ENCODE measurements at regions not wholly inside any gene's neighbourhood (a gene's known extent, or its start where the extent isn't known, plus 50 kb on each side); places are given as distances from the start of the nearest gene placed in this dataset.
"Not testable (repeated sequence)": the region's sequence is repeated elsewhere in the genome, so short reads cannot be mapped to it uniquely, and the experiment has no call there.

DNA sequence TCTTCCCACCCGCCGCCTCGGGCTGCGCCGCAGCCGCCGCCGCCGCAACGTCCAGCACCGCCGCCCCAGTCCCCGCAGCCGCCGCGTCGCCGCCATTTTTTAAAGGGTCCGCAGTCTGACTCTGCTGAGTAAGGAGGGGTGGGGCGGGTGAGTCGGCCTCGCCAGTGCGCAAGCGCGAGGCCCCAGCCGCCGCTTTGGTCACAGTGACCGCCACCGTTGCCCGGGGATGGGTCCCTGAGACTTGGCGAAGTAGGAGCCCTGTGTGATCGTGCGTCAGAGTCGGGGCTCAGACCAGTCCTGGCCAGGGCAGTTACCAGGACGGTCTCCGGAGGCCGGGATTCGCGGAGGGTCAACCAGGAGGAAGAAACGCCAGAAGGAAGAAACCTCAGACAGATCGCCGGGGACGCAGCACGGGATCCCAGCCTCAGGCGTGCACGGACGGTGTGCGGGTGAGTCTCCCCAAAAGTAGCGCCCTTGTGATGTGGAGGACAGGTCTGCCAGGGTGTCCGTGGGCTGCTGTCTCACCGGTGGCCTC, 1414.2 kb upstream of the PCDH10 start:
- DNase-seq, result peak in 1 of 2 donors; percentile 17

DNA sequence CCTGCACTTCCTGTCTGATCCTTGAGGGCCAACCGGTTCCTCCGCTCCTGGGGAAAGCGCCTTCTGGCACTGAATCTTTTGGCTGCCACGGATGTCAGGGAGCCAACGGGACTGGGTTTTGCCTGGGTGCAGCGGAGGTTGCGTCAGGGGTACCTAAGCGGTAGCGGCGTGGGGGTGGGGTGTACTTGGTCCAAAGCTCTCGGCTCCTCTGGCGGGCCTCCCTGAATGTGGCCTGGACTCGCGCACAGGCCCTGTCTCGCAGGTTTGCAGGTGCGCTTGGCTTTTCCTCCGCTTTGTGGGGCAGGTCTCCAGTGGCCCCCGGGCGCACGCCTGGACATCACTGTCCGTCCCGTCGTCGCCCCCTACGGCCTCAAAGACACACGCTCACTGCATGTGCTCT, 1410.1 kb upstream of the PCDH10 start:
- DNase-seq, result not testable (repeated sequence)

DNA sequence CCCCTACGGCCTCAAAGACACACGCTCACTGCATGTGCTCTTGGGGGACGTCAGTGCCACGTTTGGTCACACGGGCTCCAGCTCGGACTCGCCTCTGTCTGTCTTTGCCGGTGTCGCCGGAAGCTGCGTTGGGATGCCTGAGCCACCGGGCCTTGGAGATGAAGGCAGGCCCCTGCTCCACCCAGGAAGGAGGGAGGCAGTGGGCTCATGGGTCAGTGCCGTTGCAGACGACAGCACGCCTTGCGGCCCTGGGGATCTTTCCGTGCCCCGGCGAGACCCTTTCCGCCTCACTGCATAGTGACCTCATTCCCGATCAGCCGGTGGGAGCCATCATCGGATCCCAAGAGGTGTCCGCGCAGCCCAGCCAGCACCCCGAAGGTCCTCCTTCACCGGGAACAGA, 1407.3 kb upstream of the PCDH10 start:
- not testable (repeated sequence) for DNase-seq

DNA sequence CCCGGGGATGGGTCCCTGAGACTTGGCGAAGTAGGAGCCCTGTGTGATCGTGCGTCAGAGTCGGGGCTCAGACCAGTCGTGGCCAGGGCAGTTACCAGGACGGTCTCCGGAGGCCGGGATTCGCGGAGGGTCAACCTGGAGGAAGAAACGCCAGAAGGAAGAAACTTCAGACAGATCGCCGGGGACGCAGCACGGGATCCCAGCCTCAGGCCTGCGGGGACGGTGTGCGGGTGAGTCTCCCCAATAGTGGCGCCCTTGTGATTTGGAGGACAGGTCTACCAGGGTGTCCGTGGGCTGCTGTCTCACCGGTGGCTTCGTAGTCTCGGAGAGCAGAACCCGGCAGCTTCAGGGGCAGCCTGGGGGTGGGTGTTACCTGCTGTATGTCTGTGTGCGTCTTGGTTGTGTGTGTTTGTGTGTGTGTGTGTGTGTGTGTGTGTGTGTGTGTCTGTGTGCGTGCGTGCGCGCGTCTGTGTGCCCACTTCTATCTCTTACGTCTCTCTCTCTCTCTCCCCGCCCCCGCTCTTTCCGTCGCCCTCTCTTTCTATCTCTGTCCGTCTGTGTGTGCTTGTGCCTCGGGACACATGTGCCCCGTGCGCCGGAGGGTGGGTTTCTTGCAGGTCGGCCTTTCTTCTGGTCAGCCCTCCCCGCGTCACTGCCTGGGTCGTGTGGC, 1406.4 kb upstream of the PCDH10 start:
- DNase-seq, result not testable (repeated sequence)

DNA sequence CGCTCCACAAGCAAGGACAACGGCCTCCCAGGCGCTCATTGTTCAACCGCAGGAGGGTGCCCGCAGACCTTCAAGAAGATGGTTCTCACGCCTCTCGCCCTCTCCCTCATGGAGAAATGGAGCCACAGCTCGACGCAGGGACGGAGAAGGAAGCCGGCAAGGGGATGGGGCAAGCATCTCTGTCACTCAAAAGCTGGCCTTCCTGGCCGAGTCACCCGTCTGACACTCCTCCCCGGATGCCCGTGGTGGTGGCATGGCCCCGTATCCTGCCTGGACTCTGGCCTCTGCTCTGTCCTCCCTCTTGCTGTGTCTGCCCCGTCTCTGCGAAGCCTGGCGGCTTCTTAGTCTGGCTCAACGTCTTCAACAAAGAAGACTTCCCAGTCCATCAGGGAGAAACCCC, 1405.7 kb upstream of the PCDH10 start:
- not testable (repeated sequence) for DNase-seq

DNA sequence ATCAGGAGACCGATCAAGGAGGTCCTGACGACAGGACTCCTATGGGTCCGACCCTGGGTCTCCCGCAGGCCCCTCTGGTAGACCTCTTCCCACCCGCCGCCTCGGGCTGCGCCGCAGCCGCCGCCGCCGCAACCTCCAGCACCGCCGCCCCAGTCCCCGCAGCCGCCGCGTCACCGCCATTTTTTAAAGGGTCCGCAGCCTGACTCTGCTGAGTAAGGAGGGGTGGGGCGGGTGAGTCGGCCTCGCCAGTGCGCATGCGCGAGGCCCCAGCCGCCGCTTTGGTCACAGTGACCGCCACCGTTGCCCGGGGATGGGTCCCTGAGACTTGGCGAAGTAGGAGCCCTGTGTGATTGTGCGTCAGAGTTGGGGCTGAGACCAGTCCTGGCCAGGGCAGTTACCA, 1401.9 kb upstream of the PCDH10 start:
- DNase-seq, result not testable (repeated sequence)

DNA sequence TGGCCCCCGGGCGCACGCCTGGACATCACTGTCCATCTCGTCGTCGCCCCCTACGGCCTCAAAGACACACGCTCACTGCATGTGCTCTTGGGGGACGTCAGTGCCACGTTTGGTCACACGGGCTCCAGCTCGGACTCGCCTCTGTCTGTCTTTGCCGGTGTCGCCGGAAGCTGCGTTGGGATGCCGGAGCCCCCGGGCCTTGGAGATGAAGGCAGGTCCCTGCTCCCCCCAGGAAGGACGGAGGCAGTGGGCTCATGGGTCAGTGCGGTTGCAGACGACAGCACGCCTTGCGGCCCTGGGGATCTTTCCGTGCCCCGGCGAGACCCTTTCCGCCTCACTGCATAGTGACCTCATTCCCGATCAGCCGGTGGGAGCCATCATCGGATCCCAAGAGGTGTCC, 1399.9 kb upstream of the PCDH10 start:
- not testable (repeated sequence) for DNase-seq

DNA sequence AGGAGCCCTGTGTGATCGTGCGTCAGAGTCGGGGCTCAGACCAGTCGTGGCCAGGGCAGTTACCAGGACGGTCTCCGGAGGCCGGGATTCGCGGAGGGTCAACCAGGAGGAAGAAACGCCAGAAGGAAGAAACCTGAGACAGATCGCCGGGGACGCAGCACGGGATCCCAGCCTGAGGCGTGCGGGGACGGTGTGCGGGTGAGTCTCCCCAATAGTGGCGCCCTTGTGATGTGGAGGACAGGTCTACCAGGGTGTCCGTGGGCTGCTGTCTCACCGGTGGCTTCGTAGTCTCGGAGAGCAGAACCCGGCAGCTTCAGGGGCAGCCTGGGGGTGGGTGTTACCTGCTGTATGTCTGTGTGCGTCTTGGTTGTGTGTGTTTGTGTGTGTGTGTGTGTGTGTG, 1399.1 kb upstream of the PCDH10 start:
- DNase-seq, result not testable (repeated sequence)

DNA sequence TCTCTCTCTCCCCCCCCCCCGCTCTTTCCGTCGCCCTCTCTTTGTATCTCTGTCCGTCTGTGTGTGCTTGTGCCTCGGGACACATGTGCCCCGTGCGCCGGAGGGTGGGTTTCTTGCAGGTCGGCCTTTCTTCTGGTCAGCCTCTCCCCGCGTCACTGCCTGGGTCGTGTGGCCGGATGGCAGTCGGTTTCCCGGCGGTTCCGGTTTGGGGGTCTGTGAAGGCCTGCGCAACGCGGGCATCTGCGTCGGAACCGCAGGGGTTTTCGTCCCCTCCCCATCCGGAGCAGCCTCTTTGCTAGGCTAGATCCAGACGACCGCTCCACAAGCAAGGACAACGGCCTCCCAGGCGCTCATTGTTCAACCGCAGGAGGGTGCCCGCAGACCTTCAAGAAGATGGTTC, 1398.6 kb upstream of the PCDH10 start:
- peak; percentile 9 to 33 for DNase-seq

DNA sequence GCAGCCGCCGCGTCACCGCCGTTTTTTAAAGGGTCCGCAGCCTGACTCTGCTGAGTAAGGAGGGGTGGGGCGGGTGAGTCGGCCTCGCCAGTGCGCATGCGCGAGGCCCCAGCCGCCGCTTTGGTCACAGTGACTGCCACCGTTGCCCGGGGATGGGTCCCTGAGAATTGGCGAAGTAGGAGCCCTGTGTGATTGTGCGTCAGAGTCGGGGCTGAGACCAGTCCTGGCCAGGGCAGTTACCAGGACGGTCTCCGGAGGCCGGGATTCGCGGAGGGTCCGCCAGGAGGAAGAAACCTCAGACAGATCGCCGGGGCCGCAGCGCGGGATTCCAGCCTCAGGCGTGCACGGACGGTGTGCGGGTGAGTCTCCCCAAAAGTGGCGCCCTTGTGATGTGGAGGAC, 1386.9 kb upstream of the PCDH10 start:
- not testable (repeated sequence) for DNase-seq

DNA sequence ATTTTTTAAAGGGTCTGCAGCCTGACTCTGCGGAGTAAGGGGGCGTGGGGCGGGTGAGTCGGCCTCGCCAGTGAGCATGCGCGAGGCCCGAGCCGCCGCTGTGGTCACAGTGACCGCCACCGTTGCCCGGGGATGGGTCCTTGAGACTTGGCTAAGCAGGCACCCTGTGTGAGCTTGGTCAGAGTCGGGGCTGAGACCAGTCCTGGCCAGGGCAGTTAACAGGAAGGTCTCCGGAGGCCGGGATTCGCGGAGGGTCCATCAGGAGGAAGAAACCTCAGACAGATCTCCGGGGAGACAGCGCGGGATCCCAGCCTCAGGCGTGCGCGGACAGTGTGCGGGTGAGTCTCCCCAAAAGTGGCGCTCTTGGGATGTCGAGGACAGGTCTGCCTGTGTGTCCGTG, 1384.4 kb upstream of the PCDH10 start:
- DNase-seq, result no peak

DNA sequence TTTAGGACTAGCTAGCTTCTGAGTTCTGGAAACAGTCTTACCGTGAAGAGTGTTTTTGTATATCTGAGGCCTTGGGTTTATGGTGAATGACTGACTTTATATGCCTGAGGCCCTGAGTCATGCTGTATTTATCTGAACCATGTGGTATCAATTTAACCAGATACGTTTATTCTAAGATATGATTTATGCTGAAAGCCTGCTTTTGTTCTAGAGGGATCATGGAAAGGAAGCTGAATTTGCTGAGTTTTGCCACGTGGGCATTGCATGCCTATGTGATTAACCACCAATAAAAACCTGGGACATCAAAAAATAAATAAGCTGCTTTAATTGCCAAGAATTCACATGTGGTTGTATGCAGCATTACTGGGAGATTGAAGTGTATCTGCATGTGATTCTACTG, 1374.7 kb upstream of the PCDH10 start:
- not testable (repeated sequence) for DNase-seq

DNA sequence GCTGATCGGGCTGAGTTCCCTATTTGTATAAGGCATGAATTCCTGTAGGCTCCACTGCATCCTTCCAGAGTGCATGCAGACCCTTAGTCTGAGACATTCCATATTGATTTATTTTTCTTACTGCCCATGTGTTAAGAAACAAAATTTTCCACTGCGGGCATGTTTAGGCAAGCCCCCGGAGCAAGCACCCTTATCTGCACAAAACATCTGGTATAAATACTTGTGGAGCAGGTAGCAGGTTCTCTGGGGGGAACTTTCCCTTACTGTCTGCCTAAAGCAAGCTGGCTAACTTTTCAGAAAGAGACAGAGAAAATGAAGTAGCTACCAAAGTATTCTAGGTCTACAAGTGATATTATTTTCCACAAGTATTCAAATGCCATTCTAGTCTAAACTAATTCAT, 1338.5 kb upstream of the PCDH10 start:
- DNase-seq, result not testable (repeated sequence)
